ENCODE measurements at regions not wholly inside any gene's neighbourhood (a gene's known extent, or its start where the extent isn't known, plus 50 kb on each side); places are given as distances from the start of the nearest gene placed in this dataset.

DNA sequence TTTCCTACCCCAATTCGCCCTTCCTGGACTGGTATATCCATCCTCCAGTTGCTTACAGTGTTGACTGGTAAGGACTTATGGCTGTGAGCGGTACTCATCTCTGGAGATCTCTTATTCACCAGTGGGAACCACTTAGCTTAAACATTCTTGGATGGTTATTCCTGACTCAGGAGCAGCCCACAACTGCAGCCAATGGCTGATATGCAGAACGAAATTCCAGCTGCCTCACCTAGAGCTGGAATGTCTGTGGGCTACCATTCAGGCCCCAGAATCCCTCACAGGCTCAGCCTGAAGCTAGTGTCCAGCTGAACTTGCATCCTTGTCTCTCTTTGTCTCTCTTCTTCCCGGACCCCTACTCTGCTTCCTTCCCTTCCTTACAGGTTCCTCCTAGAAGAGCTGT is 138.9 kb upstream of the SMIM31 start:
- TF ChIP-seq, protein P1, sequence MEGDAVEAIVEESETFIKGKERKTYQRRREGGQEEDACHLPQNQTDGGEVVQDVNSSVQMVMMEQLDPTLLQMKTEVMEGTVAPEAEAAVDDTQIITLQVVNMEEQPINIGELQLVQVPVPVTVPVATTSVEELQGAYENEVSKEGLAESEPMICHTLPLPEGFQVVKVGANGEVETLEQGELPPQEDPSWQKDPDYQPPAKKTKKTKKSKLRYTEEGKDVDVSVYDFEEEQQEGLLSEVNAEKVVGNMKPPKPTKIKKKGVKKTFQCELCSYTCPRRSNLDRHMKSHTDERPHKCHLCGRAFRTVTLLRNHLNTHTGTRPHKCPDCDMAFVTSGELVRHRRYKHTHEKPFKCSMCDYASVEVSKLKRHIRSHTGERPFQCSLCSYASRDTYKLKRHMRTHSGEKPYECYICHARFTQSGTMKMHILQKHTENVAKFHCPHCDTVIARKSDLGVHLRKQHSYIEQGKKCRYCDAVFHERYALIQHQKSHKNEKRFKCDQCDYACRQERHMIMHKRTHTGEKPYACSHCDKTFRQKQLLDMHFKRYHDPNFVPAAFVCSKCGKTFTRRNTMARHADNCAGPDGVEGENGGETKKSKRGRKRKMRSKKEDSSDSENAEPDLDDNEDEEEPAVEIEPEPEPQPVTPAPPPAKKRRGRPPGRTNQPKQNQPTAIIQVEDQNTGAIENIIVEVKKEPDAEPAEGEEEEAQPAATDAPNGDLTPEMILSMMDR (conservative IDR thresholded peaks at IDR 0.05; ENCODE audit: low read length): no peak
- TF ChIP-seq EZH2phosphoT487 (IDR thresholded peaks at IDR 0.05; ENCODE audit: borderline replicate concordance, low read depth, low read length): no peak
- H2AFZ ChIP-seq (ENCODE audit: low read length): no peak overlapping the region
- BruUV-seq (replicated peaks): no TSS peak
- H3K4me1 ChIP-seq (ENCODE audit: insufficient read depth, low read length, poor library complexity, severe bottlenecking): no peaks in the 10 kb centered on the region
- H4K20me1 ChIP-seq (ENCODE audit: insufficient read depth, low read length): no peaks in the 10 kb centered on the region
- no peak overlapping the region for H3K4me2 ChIP-seq (ENCODE audit: low read length)
- H3K4me3 ChIP-seq (ENCODE audit: low read depth, low read length, poor library complexity, severe bottlenecking): no peak overlapping the region
- ChIA-PET POLR2A (interaction anchor here (1.3 kb wide), 1 partner anchor 15 kb away, joined by 3 read pairs; no protein-coding TSS in a partner anchor), CTCF (ENCODE audit: unreplicated experiment) (no interaction called here)
- H3K9me3 ChIP-seq (ENCODE audit: low read length): no peaks in the 10 kb centered on the region
- DNase-seq (ENCODE audit: low spot score): no peak
- H3K9me2 ChIP-seq (ENCODE audit: insufficient read depth, low read length): no peaks in the 10 kb centered on the region
- no peaks in the 10 kb centered on the region for H3K36me3 ChIP-seq (ENCODE audit: insufficient read depth, low read length)
- H3K79me2 ChIP-seq (ENCODE audit: insufficient read depth, low read depth, low read length): no peaks in the 10 kb centered on the region
- H3K27ac ChIP-seq (ENCODE audit: low read depth, low read length, poor library complexity, severe bottlenecking): no peak overlapping the region
- intact Hi-C loops (cut with micrococcal nuclease; ENCODE audit: unreplicated experiment): no loop called here

DNA sequence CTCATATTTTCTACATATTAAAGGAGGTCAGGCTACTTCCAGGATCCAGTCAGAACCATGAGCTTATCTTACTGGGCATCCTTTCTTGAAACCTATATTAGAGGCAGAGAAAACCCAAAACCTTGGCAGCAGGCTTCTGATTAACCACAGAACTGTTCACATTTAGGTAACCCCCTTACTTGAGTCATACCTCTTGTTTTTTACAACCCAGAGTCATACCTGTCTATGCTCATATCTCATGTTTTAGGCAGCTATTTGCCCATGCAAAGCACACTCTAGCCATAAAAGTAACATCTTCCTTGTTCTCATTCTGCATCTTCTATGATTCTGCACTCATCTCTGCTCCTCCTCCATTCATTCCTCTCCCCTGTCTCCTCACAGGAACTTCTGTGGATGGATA is 138.0 kb upstream of the SMIM31 start:
- intact Hi-C loops (cut with micrococcal nuclease; ENCODE audit: unreplicated experiment): no loop called here

DNA sequence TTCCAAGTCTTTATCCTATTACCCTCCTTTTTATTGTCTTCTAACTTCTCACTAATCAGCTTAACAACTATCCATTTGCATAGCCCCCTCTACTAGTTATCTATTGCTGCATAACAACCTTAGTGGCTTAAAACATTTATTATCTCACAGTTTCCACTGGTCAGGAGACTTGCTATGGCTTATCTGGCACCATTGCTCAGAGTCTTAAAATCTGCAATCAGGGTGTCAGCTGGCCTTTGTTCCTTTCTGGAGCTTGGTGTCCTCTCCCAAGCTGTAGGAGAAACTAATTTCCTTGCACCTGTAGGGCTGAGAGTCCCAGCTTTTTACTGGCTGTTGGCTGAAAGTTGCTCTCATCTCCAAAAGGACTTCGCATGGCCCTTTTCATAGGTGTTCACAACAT is 137.0 kb upstream of the SMIM31 start:
- H3K4me2 ChIP-seq (ENCODE audit: low read length): no peak overlapping the region
- H3K36me3 ChIP-seq (ENCODE audit: insufficient read depth, low read length): no peaks in the 10 kb centered on the region
- no peaks in the 10 kb centered on the region for H3K9me2 ChIP-seq (ENCODE audit: insufficient read depth, low read length)
- no TSS peak for BruUV-seq (replicated peaks)
- H2AFZ ChIP-seq (ENCODE audit: low read length): no peak overlapping the region
- H3K4me1 ChIP-seq (ENCODE audit: insufficient read depth, low read length, poor library complexity, severe bottlenecking): no peaks in the 10 kb centered on the region
- ChIA-PET POLR2A (interaction anchor here (0.7 kb wide), 2 partner anchors 20 to 198 kb away, joined by 3 read pairs; no protein-coding TSS in a partner anchor), CTCF (ENCODE audit: unreplicated experiment) (no interaction called here)
- H3K27ac ChIP-seq (ENCODE audit: low read depth, low read length, poor library complexity, severe bottlenecking): no peak overlapping the region
- no peaks in the 10 kb centered on the region for H3K79me2 ChIP-seq (ENCODE audit: insufficient read depth, low read depth, low read length)
- H3K9me3 ChIP-seq (ENCODE audit: low read length): no peaks in the 10 kb centered on the region
- no peak overlapping the region for H3K4me3 ChIP-seq (ENCODE audit: low read depth, low read length, poor library complexity, severe bottlenecking)
- no peaks in the 10 kb centered on the region for H4K20me1 ChIP-seq (ENCODE audit: insufficient read depth, low read length)
- DNase-seq (ENCODE audit: low spot score): no peak
- no peak for TF ChIP-seq EZH2phosphoT487 (IDR thresholded peaks at IDR 0.05; ENCODE audit: borderline replicate concordance, low read depth, low read length)
- TF ChIP-seq, protein P1 (conservative IDR thresholded peaks at IDR 0.05; ENCODE audit: low read length): no peak
- intact Hi-C loops (cut with micrococcal nuclease; ENCODE audit: unreplicated experiment): no loop called here

More for the DNA sequence above, 138.0 kb upstream of the SMIM31 start:
- no peak overlapping the region for H3K4me2 ChIP-seq (ENCODE audit: low read length)
- H3K79me2 ChIP-seq (ENCODE audit: insufficient read depth, low read depth, low read length): no peaks in the 10 kb centered on the region
- POLR2A ChIA-PET: no interaction called here
- H2AFZ ChIP-seq (ENCODE audit: low read length): no peak overlapping the region
- CTCF ChIA-PET (ENCODE audit: unreplicated experiment): no interaction called here
- no peaks in the 10 kb centered on the region for H4K20me1 ChIP-seq (ENCODE audit: insufficient read depth, low read length)
- no peak overlapping the region for H3K27ac ChIP-seq (ENCODE audit: low read depth, low read length, poor library complexity, severe bottlenecking)
- no peak for TF ChIP-seq EZH2phosphoT487 (IDR thresholded peaks at IDR 0.05; ENCODE audit: borderline replicate concordance, low read depth, low read length)
- TF ChIP-seq, protein P1 (conservative IDR thresholded peaks at IDR 0.05; ENCODE audit: low read length): no peak
- BruUV-seq (replicated peaks): no TSS peak
- H3K9me2 ChIP-seq (ENCODE audit: insufficient read depth, low read length): no peaks in the 10 kb centered on the region
- no peaks in the 10 kb centered on the region for H3K4me1 ChIP-seq (ENCODE audit: insufficient read depth, low read length, poor library complexity, severe bottlenecking)
- no peak overlapping the region for H3K4me3 ChIP-seq (ENCODE audit: low read depth, low read length, poor library complexity, severe bottlenecking)
- DNase-seq (ENCODE audit: low spot score): no peak
- no peaks in the 10 kb centered on the region for H3K9me3 ChIP-seq (ENCODE audit: low read length)
- no peaks in the 10 kb centered on the region for H3K36me3 ChIP-seq (ENCODE audit: insufficient read depth, low read length)

All from OCI-LY7 (cell line).